C4-2B (cell line): ENCODE measurements at regions not wholly inside any gene's neighbourhood (a gene's known extent, or its start where the extent isn't known, plus 50 kb on each side); places are given as distances from the start of the nearest gene placed in this dataset.
A peak's percentile ranks its signal among the peaks of the same experiment; 100 is the strongest.
"Not testable (repeated sequence)": the region's sequence is repeated elsewhere in the genome, so short reads cannot be mapped to it uniquely, and the experiment has no call there.

ENCODE experiments used
- H3K27ac ChIP-seq: fragments of 450-650 bp; 2 replicates; pipeline ENCODE4 v1.5.1; 2017
- ZFX ChIP-seq: fragments of 450-650 bp; IDR thresholded peaks from 2 replicates; pipeline ENCODE4 v1.6.1; 2017
- TF ChIP-seq, protein P1 (sequence below): fragments of 450-650 bp; conservative IDR thresholded peaks from 2 replicates; pipeline ENCODE4 v1.5.1; 2017; ENCODE audit warnings: mild to moderate bottlenecking

DNA sequence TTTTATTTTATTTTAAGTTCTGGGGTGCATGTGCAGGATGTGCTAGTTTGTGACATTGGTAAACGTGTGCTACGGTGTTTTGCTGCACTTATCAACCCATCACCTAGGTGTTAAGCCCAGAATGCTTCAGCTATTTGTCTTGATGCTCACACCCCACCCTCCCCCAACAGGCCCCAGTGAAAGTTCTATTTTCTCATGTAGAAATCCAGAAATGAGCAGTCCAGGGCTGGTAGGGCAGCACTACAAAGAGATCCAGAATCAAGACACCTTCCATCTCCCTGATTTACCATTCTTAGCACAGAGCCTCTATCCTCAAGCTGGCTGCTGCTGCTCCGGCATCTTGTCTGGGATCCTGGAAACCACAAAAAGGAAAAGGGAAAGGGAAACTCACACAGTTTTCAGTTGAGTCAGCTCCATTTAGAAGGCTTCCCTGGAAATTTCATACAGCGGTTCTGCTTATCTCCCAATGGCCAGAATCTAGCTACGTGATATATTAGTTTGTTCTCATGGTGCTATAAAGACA is 85.4 kb upstream of the SMARCA2 start:
- no peak for TF ChIP-seq ZFX
- TF ChIP-seq, protein P1, sequence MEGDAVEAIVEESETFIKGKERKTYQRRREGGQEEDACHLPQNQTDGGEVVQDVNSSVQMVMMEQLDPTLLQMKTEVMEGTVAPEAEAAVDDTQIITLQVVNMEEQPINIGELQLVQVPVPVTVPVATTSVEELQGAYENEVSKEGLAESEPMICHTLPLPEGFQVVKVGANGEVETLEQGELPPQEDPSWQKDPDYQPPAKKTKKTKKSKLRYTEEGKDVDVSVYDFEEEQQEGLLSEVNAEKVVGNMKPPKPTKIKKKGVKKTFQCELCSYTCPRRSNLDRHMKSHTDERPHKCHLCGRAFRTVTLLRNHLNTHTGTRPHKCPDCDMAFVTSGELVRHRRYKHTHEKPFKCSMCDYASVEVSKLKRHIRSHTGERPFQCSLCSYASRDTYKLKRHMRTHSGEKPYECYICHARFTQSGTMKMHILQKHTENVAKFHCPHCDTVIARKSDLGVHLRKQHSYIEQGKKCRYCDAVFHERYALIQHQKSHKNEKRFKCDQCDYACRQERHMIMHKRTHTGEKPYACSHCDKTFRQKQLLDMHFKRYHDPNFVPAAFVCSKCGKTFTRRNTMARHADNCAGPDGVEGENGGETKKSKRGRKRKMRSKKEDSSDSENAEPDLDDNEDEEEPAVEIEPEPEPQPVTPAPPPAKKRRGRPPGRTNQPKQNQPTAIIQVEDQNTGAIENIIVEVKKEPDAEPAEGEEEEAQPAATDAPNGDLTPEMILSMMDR: no peak
- H3K27ac ChIP-seq: no peak overlapping the region

DNA sequence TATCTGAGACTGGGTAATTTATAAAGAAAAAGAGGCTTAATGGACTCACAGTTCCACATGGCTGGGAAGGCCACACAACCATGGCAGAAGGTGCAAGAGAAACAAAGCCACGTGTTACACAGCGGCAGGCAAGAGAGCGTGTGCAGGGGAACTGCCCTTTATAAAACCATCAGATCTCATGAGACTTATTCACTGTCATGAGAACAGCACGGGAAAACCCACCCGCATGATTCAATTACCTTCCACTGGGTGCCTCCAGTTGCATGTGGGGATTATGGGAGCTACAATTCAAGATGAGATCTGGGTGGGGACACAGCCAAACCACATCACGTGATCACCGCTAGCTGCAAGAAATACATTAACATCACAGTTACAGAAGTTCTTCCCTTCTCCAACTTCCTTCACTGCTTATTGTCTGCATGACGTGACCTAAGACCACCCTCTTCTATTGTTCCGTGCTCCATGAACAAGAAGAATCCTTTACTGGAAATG is 84.9 kb upstream of the SMARCA2 start:
- not testable (repeated sequence) for H3K27ac ChIP-seq

DNA sequence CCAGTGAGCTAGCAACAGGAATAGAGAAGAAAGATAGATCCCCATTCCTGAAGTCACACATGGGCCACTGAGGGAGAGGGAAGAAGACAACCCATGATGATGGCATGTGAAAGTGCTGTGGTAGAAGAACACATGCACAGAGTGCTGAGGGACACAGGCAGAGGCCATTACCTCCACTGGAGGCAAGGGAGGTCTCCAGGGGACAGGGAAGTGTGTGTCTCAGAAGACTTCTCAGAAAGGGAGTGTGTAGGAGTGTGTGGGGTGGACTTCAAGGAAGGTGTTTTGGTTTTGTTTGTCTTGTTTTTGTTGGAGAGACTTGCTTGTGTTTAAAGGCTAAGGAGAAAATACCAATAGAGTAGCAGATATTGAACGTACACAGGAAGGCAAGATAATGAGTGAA is 77.0 kb upstream of the SMARCA2 start:
- no peak for TF ChIP-seq ZFX
- TF ChIP-seq, protein P1: no peak
- no peak overlapping the region for H3K27ac ChIP-seq

DNA sequence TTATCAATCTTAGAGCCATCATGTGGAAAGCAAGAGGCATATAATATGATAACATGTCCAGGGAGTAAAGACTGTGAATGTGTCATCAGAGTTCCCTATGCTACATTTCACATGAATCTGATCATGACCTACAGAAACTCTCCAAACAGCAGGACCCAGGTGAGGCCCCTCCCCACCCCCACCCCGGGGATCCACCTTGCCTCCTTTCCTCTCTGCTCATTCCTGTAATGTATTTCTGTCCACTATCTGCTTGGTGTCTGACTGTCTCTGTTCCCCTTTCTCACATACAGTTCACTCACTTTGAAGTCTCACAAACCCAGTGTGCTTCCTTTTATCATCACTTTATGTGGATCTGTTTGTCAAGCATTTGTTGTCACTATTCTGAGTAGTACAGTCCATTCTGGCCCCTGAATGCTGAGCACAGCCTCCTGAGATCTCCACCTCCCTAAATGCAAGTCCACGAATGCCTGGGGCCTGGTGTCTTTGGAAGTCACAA is 76.4 kb upstream of the SMARCA2 start:
- TF ChIP-seq, protein P1: no peak
- no peak for TF ChIP-seq ZFX
- no peak overlapping the region for H3K27ac ChIP-seq

DNA sequence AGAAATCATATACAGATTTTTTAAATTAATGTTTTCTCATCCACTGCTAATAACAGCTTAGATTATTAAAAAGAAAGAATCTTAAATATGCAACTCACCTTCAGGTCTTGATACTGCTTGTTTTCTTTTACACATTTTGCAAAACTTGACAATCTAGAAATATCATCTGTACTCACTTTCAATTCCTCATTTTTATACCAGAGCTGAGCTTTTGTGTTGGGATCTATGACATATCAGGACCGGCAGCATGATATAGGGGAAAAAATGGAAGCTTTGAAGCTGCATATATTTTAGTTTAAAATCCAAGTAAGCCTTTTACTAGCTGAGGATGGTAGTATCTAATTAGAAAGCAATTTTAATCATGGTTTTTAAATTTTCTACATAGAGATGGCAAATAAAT is 75.7 kb upstream of the SMARCA2 start:
- no peak for TF ChIP-seq ZFX
- TF ChIP-seq, protein P1: no peak
- H3K27ac ChIP-seq: no peak overlapping the region

DNA sequence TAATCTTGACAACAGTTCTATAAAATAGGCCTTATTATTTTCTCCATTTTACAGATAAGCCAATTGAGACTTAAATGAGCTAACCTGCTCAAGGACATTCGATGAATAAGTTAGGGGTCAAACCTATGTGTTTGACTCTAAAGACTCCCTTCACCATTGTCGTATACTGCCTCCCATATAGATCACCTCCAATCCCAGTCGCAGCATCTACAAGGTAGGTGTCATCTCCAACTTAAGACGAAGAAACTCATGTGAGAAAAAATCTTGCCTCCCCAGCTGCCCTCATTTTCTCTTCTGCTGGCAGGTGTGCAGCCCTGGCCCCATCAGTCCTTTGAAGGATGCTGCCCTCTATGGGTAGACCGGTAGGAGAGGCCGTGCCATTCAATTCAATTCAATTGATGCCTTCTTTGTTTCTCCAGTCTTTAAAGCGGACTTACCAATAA is 75.2 kb upstream of the SMARCA2 start:
- TF ChIP-seq, protein P1: peak; percentile 93
- TF ChIP-seq ZFX: no peak
- no peak overlapping the region for H3K27ac ChIP-seq

DNA sequence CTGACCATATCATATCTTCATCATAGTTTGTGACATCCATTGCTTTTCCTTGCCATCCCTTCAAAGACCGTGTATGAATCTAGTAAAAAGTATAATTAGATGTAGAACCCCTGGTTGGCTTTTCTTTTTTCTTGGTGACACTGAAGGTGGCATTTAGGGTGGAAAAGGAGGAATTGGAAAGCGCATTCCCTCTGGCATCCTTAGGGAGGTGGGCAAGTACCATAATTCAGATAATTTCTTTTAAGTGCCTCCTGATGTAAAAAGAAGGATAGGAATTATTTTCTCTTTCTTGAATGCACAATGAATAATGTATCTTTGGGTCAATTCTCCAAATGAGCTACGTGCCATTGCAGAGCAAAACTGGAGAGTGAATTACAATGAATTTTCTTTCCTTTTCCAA is 73.2 kb upstream of the SMARCA2 start:
- no peak overlapping the region for H3K27ac ChIP-seq
- TF ChIP-seq, protein P1: 0 out of 2 replicates have a peak, but pooled peaks have one; percentile 4
- no peak for TF ChIP-seq ZFX
